ENCODE measurements at regions not wholly inside any gene's neighbourhood (a gene's known extent, or its start where the extent isn't known, plus 50 kb on each side); places are given as distances from the start of the nearest gene placed in this dataset.

DNA sequence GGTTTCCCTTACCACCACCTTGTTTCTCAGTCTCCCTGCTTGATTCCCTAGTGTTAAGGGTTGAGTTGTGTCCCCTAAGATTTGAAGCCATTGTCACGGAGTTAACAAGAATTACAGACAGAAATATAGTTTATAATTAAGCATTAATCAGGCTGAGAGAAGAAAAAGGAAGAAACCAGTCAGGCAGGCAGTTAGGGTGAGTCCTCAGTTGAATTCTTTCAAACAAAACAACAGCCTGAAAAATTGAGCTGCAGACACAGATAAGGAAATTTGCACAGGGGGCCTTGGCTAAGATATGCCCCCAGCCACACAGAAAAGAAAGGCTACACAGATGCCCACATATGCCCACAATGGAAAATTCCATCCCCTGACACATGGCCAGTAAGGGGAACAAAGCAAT lies 111.7 kb upstream of the RAI14 start:
- TF ChIP-seq, protein P1, sequence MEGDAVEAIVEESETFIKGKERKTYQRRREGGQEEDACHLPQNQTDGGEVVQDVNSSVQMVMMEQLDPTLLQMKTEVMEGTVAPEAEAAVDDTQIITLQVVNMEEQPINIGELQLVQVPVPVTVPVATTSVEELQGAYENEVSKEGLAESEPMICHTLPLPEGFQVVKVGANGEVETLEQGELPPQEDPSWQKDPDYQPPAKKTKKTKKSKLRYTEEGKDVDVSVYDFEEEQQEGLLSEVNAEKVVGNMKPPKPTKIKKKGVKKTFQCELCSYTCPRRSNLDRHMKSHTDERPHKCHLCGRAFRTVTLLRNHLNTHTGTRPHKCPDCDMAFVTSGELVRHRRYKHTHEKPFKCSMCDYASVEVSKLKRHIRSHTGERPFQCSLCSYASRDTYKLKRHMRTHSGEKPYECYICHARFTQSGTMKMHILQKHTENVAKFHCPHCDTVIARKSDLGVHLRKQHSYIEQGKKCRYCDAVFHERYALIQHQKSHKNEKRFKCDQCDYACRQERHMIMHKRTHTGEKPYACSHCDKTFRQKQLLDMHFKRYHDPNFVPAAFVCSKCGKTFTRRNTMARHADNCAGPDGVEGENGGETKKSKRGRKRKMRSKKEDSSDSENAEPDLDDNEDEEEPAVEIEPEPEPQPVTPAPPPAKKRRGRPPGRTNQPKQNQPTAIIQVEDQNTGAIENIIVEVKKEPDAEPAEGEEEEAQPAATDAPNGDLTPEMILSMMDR (conservative IDR thresholded peaks at IDR 0.05): no peak
- TF ChIP-seq EZH2 (IDR thresholded peaks at IDR 0.05; ENCODE audit: low read depth): no peak

All from PC-9 (cell line).